Hepatocyte (in vitro differentiated cells): ENCODE measurements at regions not wholly inside any gene's neighbourhood (a gene's known extent, or its start where the extent isn't known, plus 50 kb on each side); places are given as distances from the start of the nearest gene placed in this dataset.

Experiments
- EZH2phosphoT487 ChIP-seq: fragments of 200-600 bp; sonication (generic); IDR thresholded peaks from one replicate; pipeline ENCODE4 v1.6.1; 2018; ENCODE audit warnings: antibody characterized with exemption, mild to moderate bottlenecking, low read depth, moderate library complexity; ENCODE audit not compliant: unreplicated experiment, severe bottlenecking
- TF ChIP-seq, protein P1 (sequence below): fragments of 200-600 bp; sonication (generic); IDR thresholded peaks from 2 replicates; pipeline ENCODE4 v1.5.1; 2016; ENCODE audit warnings: antibody characterized with exemption, mild to moderate bottlenecking; ENCODE audit not compliant: poor library complexity

DNA sequence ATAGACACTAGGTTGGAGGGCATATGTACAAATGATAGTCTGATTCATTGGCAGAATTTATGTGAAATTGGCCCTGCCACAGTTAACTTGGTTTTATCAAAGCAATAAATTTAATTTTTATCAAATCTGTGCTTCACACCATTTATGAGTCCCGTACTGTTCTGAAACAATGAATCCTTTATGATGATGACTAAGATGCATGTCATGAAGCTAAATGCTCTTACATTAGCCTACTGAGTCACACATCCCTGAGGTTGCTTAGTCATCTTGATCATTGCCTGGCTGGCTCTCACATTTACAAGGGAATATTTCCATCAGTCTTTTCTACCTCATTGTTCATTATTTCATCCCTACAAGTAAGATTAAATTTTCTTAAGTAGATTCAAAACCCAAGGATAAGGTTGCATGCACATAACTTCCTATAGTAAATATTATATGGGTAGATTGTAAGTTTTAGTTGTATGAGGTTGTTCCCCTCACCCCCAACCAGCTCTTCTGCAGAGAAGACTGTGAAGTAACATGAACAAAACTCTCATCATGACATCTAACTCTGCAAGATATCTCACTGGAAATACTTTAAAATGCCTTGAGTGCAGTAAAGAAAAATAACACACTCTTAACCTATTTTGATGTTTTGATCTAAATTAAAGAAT, 170.7 kb downstream of the CYB561 start:
- TF ChIP-seq EZH2phosphoT487 = no peak
- TF ChIP-seq, protein P1, sequence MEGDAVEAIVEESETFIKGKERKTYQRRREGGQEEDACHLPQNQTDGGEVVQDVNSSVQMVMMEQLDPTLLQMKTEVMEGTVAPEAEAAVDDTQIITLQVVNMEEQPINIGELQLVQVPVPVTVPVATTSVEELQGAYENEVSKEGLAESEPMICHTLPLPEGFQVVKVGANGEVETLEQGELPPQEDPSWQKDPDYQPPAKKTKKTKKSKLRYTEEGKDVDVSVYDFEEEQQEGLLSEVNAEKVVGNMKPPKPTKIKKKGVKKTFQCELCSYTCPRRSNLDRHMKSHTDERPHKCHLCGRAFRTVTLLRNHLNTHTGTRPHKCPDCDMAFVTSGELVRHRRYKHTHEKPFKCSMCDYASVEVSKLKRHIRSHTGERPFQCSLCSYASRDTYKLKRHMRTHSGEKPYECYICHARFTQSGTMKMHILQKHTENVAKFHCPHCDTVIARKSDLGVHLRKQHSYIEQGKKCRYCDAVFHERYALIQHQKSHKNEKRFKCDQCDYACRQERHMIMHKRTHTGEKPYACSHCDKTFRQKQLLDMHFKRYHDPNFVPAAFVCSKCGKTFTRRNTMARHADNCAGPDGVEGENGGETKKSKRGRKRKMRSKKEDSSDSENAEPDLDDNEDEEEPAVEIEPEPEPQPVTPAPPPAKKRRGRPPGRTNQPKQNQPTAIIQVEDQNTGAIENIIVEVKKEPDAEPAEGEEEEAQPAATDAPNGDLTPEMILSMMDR = no peak
